SK-N-SH (cell line): ENCODE measurements at regions not wholly inside any gene's neighbourhood (a gene's known extent, or its start where the extent isn't known, plus 50 kb on each side); places are given as distances from the start of the nearest gene placed in this dataset.

Experiments used
- RAD21 ChIP-seq: IDR thresholded peaks from 2 replicates; pipeline ENCODE4 v1.6.1; 2012; ENCODE audit warnings: mild to moderate bottlenecking, low read length
- TF ChIP-seq, protein P1 (sequence below): fragments of 200-600 bp; sonication (generic); IDR thresholded peaks from 2 replicates; pipeline ENCODE4 v1.6.1; 2017; ENCODE audit warnings: antibody characterized with exemption, mild to moderate bottlenecking, moderate library complexity
- TF ChIP-seq, protein P2 (sequence below): IDR thresholded peaks from 2 replicates; pipeline ENCODE4 v1.4.0; 2012; ENCODE audit warnings: low read depth
- TF ChIP-seq, protein P3 (sequence below): IDR thresholded peaks from 2 replicates; pipeline ENCODE4 v1.6.1; 2012; ENCODE audit warnings: mild to moderate bottlenecking, low read depth, low read length, moderate library complexity

DNA sequence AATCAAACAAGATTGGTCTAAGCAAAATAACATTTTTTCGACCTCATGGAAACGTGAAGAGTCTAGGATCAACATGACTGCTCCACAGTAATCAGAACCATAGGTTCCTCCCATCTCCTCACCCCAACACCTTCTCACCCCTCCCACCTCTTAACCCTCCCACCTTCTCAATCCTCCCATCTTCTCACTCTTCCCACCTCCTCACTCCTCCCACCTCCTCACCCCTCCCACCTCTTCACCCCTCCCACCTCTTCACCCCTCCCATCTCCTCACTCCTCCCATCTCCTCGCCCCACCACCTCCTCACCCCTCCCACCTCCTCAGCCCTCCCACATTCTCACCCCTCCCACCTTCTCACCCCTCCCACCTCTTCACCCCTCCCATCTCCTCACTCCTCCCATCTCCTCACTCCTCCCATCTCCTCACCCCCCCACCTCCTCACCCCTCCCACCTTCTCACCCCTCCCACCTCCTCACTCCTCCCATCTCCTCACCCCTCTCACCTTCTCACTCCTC lies 567.4 kb downstream of the C6orf118 start:
- no peak for TF ChIP-seq RAD21
- TF ChIP-seq, protein P1, sequence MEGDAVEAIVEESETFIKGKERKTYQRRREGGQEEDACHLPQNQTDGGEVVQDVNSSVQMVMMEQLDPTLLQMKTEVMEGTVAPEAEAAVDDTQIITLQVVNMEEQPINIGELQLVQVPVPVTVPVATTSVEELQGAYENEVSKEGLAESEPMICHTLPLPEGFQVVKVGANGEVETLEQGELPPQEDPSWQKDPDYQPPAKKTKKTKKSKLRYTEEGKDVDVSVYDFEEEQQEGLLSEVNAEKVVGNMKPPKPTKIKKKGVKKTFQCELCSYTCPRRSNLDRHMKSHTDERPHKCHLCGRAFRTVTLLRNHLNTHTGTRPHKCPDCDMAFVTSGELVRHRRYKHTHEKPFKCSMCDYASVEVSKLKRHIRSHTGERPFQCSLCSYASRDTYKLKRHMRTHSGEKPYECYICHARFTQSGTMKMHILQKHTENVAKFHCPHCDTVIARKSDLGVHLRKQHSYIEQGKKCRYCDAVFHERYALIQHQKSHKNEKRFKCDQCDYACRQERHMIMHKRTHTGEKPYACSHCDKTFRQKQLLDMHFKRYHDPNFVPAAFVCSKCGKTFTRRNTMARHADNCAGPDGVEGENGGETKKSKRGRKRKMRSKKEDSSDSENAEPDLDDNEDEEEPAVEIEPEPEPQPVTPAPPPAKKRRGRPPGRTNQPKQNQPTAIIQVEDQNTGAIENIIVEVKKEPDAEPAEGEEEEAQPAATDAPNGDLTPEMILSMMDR, result no peak
- TF ChIP-seq, protein P2, sequence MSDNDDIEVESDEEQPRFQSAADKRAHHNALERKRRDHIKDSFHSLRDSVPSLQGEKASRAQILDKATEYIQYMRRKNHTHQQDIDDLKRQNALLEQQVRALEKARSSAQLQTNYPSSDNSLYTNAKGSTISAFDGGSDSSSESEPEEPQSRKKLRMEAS, result no peak
- TF ChIP-seq, protein P3, sequence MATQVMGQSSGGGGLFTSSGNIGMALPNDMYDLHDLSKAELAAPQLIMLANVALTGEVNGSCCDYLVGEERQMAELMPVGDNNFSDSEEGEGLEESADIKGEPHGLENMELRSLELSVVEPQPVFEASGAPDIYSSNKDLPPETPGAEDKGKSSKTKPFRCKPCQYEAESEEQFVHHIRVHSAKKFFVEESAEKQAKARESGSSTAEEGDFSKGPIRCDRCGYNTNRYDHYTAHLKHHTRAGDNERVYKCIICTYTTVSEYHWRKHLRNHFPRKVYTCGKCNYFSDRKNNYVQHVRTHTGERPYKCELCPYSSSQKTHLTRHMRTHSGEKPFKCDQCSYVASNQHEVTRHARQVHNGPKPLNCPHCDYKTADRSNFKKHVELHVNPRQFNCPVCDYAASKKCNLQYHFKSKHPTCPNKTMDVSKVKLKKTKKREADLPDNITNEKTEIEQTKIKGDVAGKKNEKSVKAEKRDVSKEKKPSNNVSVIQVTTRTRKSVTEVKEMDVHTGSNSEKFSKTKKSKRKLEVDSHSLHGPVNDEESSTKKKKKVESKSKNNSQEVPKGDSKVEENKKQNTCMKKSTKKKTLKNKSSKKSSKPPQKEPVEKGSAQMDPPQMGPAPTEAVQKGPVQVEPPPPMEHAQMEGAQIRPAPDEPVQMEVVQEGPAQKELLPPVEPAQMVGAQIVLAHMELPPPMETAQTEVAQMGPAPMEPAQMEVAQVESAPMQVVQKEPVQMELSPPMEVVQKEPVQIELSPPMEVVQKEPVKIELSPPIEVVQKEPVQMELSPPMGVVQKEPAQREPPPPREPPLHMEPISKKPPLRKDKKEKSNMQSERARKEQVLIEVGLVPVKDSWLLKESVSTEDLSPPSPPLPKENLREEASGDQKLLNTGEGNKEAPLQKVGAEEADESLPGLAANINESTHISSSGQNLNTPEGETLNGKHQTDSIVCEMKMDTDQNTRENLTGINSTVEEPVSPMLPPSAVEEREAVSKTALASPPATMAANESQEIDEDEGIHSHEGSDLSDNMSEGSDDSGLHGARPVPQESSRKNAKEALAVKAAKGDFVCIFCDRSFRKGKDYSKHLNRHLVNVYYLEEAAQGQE, result no peak
